ENCODE measurements at regions not wholly inside any gene's neighbourhood (a gene's known extent, or its start where the extent isn't known, plus 50 kb on each side); places are given as distances from the start of the nearest gene placed in this dataset.

- DNase-seq, result no peak
- H3K36me3 ChIP-seq (ENCODE audit: control insufficient read depth in 4 of 4, insufficient read depth in 4 of 4, low read length in 3 of 4), result no peaks in the 10 kb centered on the region
- ChIA-PET CTCF (no interaction called here), POLR2A (no interaction called here)
- no peaks in the 10 kb centered on the region for H3K4me1 ChIP-seq (ENCODE audit: control extremely low read depth in 1 of 4, control insufficient read depth in 4 of 4, insufficient read depth in 4 of 4, low read length in 3 of 4)
- 100% methylated on average over 2 of the region's 3 CpGs for WGBS (ENCODE audit: insufficient coverage)
- H3K27me3 ChIP-seq (replicated peaks in 2 of 5; ENCODE audit: control insufficient read depth in 4 of 5, insufficient read depth in 5 of 5, low read length in 4 of 5), result no peaks in the 10 kb centered on the region
- no peak overlapping the region for H3K4me3 ChIP-seq (ENCODE audit: control insufficient read depth in 1 of 7, extremely low read depth in 1 of 7, insufficient read depth in 4 of 7, low read depth in 2 of 7, low read length in 6 of 7)
- no peaks in the 10 kb centered on the region for H3K9me3 ChIP-seq (ENCODE audit: control extremely low read depth in 1 of 5, control insufficient read depth in 4 of 5, insufficient read depth in 2 of 5, low read depth in 1 of 5, low read length in 4 of 5)
- no peak overlapping the region for H3K27ac ChIP-seq (ENCODE audit: insufficient read depth in 1 of 2, low read depth in 1 of 2, low read length in 2 of 2, poor library complexity in 1 of 2, severe bottlenecking in 2 of 2)
These were observed 581.1 kb upstream of the GBE1 start for GRCh38 chr3:82342521-82342920.

DNA sequence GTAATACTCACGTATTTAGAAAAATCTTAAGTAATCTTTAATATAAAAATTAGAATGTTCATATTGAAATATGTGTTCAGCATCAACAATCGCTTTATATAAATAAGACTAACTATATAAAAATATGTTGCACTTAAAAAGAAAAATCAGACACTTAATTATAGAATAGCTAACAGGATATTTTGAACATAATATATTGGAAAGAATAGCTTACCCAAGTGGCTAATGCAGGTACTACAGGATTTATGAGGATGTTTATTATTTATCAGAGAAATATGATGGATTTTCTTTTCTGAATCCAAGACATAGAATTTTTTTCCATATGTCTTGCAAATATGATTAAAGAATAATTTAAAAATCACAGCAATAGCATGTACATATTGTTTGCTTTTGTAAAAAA is 567.9 kb upstream of the GBE1 start:
- Histone ChIP-seq H3K9me3 (ENCODE audit: control extremely low read depth in 1 of 5, control insufficient read depth in 4 of 5, insufficient read depth in 2 of 5, low read depth in 1 of 5, low read length in 4 of 5) (no peaks in the 10 kb centered on the region), H3K4me1 (ENCODE audit: control extremely low read depth in 1 of 4, control insufficient read depth in 4 of 4, insufficient read depth in 4 of 4, low read length in 3 of 4) (no peaks in the 10 kb centered on the region), H3K36me3 (ENCODE audit: control insufficient read depth in 4 of 4, insufficient read depth in 4 of 4, low read length in 3 of 4) (no peaks in the 10 kb centered on the region), H3K27me3 (replicated peaks in 2 of 5; ENCODE audit: control insufficient read depth in 4 of 5, insufficient read depth in 5 of 5, low read length in 4 of 5) (no peaks in the 10 kb centered on the region), H3K27ac (ENCODE audit: insufficient read depth in 1 of 2, low read depth in 1 of 2, low read length in 2 of 2, poor library complexity in 1 of 2, severe bottlenecking in 2 of 2) (no peak overlapping the region), H3K4me3 (ENCODE audit: control insufficient read depth in 1 of 7, extremely low read depth in 1 of 7, insufficient read depth in 4 of 7, low read depth in 2 of 7, low read length in 6 of 7) (no peak overlapping the region)
- peak in 1 of 3 donors; percentile 9 for DNase-seq
- no CpG with 5 or more reads among the region's 2 CpGs for WGBS (ENCODE audit: insufficient coverage)
- CTCF ChIA-PET, result interaction anchor here (1.3 kb wide), 2 partner anchors 10 to 12 kb away, joined by 3 read pairs; no protein-coding TSS in a partner anchor
- POLR2A ChIA-PET, result no interaction called here

- ChIA-PET CTCF (no interaction called here), POLR2A (no interaction called here)
- no peak overlapping the region for H3K4me3 ChIP-seq (ENCODE audit: control insufficient read depth in 1 of 7, extremely low read depth in 1 of 7, insufficient read depth in 4 of 7, low read depth in 2 of 7, low read length in 6 of 7)
- no peaks in the 10 kb centered on the region for H3K27me3 ChIP-seq (replicated peaks in 2 of 5; ENCODE audit: control insufficient read depth in 4 of 5, insufficient read depth in 5 of 5, low read length in 4 of 5)
- H3K9me3 ChIP-seq (ENCODE audit: control extremely low read depth in 1 of 5, control insufficient read depth in 4 of 5, insufficient read depth in 2 of 5, low read depth in 1 of 5, low read length in 4 of 5), result no peaks in the 10 kb centered on the region
- H3K27ac ChIP-seq (ENCODE audit: insufficient read depth in 1 of 2, low read depth in 1 of 2, low read length in 2 of 2, poor library complexity in 1 of 2, severe bottlenecking in 2 of 2), result no peak overlapping the region
- no peaks in the 10 kb centered on the region for H3K36me3 ChIP-seq (ENCODE audit: control insufficient read depth in 4 of 4, insufficient read depth in 4 of 4, low read length in 3 of 4)
- H3K4me1 ChIP-seq (ENCODE audit: control extremely low read depth in 1 of 4, control insufficient read depth in 4 of 4, insufficient read depth in 4 of 4, low read length in 3 of 4), result no peaks in the 10 kb centered on the region
- DNase-seq, result no peak
- no CpG with 5 or more reads among the region's 1 CpG for WGBS (ENCODE audit: insufficient coverage)
These were observed 550.5 kb upstream of the GBE1 start for GRCh38 chr3:82311901-82312300.

GRCh38 chr3:82308755-82309154 is 547.3 kb upstream of the GBE1 start:
- H3K27ac ChIP-seq (ENCODE audit: insufficient read depth in 1 of 2, low read depth in 1 of 2, low read length in 2 of 2, poor library complexity in 1 of 2, severe bottlenecking in 2 of 2), result no peak overlapping the region
- ChIA-PET POLR2A (interaction anchor here (0.6 kb wide), 1 partner anchor 277 kb away, joined by 3 read pairs; no protein-coding TSS in a partner anchor), CTCF (no interaction called here)
- H3K4me3 ChIP-seq (ENCODE audit: control insufficient read depth in 1 of 7, extremely low read depth in 1 of 7, insufficient read depth in 4 of 7, low read depth in 2 of 7, low read length in 6 of 7), result no peak overlapping the region
- 95% methylated on average over 7 of the region's 7 CpGs for WGBS (ENCODE audit: insufficient coverage)
- H3K27me3 ChIP-seq (replicated peaks in 2 of 5; ENCODE audit: control insufficient read depth in 4 of 5, insufficient read depth in 5 of 5, low read length in 4 of 5), result no peaks in the 10 kb centered on the region
- no peaks in the 10 kb centered on the region for H3K4me1 ChIP-seq (ENCODE audit: control extremely low read depth in 1 of 4, control insufficient read depth in 4 of 4, insufficient read depth in 4 of 4, low read length in 3 of 4)
- H3K36me3 ChIP-seq (ENCODE audit: control insufficient read depth in 4 of 4, insufficient read depth in 4 of 4, low read length in 3 of 4), result no peaks in the 10 kb centered on the region
- no peak for DNase-seq
- H3K9me3 ChIP-seq (ENCODE audit: control extremely low read depth in 1 of 5, control insufficient read depth in 4 of 5, insufficient read depth in 2 of 5, low read depth in 1 of 5, low read length in 4 of 5), result peaks cover 0 to 5% (median 0%) of the 10 kb centered on the region in 5 experiments

DNA sequence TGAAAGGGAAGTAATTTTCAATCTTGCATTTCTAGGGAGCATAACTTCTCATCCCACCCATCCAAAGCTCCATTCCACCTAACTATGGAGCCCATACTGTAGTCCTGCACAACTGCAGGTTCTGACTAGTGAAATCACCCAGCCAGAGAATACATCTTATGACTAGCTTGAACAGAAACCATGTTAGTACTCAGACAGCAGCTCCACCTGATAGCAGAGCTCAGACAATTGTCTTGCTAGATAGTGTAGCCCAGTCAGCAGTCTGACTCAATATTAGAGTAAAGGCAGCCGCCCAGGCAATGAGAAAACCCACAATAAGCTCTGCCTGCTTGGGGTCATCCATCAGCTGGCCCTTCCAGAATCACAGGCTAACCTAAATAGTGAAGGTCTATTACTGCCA is 544.7 kb upstream of the GBE1 start:
- WGBS (ENCODE audit: insufficient coverage), result 100% methylated on average over 1 of the region's 1 CpG
- Histone ChIP-seq H3K27ac (ENCODE audit: insufficient read depth in 1 of 2, low read depth in 1 of 2, low read length in 2 of 2, poor library complexity in 1 of 2, severe bottlenecking in 2 of 2) (no peak overlapping the region), H3K4me3 (ENCODE audit: control insufficient read depth in 1 of 7, extremely low read depth in 1 of 7, insufficient read depth in 4 of 7, low read depth in 2 of 7, low read length in 6 of 7) (no peak overlapping the region), H3K4me1 (ENCODE audit: control extremely low read depth in 1 of 4, control insufficient read depth in 4 of 4, insufficient read depth in 4 of 4, low read length in 3 of 4) (no peaks in the 10 kb centered on the region), H3K36me3 (ENCODE audit: control insufficient read depth in 4 of 4, insufficient read depth in 4 of 4, low read length in 3 of 4) (no peaks in the 10 kb centered on the region), H3K27me3 (replicated peaks in 2 of 5; ENCODE audit: control insufficient read depth in 4 of 5, insufficient read depth in 5 of 5, low read length in 4 of 5) (no peaks in the 10 kb centered on the region), H3K9me3 (ENCODE audit: control extremely low read depth in 1 of 5, control insufficient read depth in 4 of 5, insufficient read depth in 2 of 5, low read depth in 1 of 5, low read length in 4 of 5) (peaks cover 0 to 5% (median 0%) of the 10 kb centered on the region in 5 experiments)
- no peak for DNase-seq
- CTCF ChIA-PET, result no interaction called here
- POLR2A ChIA-PET, result no interaction called here

- 89% methylated on average over 2 of the region's 3 CpGs for WGBS (ENCODE audit: insufficient coverage)
- ChIA-PET CTCF (no interaction called here), POLR2A (no interaction called here)
These were observed 533.2 kb upstream of the GBE1 start for GRCh38 chr3:82294609-82295008.

GRCh38 chr3:82293867-82294266 is 532.4 kb upstream of the GBE1 start:
- H3K36me3 ChIP-seq (ENCODE audit: control insufficient read depth in 4 of 4, insufficient read depth in 4 of 4, low read length in 3 of 4), result no peaks in the 10 kb centered on the region
- DNase-seq, result no peak
- H3K27ac ChIP-seq (ENCODE audit: insufficient read depth in 1 of 2, low read depth in 1 of 2, low read length in 2 of 2, poor library complexity in 1 of 2, severe bottlenecking in 2 of 2), result no peak overlapping the region
- POLR2A ChIA-PET, result no interaction called here
- H3K4me1 ChIP-seq (ENCODE audit: control extremely low read depth in 1 of 4, control insufficient read depth in 4 of 4, insufficient read depth in 4 of 4, low read length in 3 of 4), result no peaks in the 10 kb centered on the region
- H3K27me3 ChIP-seq (replicated peaks in 2 of 5; ENCODE audit: control insufficient read depth in 4 of 5, insufficient read depth in 5 of 5, low read length in 4 of 5), result no peaks in the 10 kb centered on the region
- CTCF ChIA-PET, result no interaction called here
- H3K9me3 ChIP-seq (ENCODE audit: control extremely low read depth in 1 of 5, control insufficient read depth in 4 of 5, insufficient read depth in 2 of 5, low read depth in 1 of 5, low read length in 4 of 5), result no peaks in the 10 kb centered on the region
- H3K4me3 ChIP-seq (ENCODE audit: control insufficient read depth in 1 of 7, extremely low read depth in 1 of 7, insufficient read depth in 4 of 7, low read depth in 2 of 7, low read length in 6 of 7), result no peak overlapping the region

More at GRCh38 chr3:82294609-82295008, 533.2 kb upstream of the GBE1 start:
- Histone ChIP-seq H3K27ac (ENCODE audit: insufficient read depth in 1 of 2, low read depth in 1 of 2, low read length in 2 of 2, poor library complexity in 1 of 2, severe bottlenecking in 2 of 2) (no peak overlapping the region), H3K9me3 (ENCODE audit: control extremely low read depth in 1 of 5, control insufficient read depth in 4 of 5, insufficient read depth in 2 of 5, low read depth in 1 of 5, low read length in 4 of 5) (no peaks in the 10 kb centered on the region), H3K4me3 (ENCODE audit: control insufficient read depth in 1 of 7, extremely low read depth in 1 of 7, insufficient read depth in 4 of 7, low read depth in 2 of 7, low read length in 6 of 7) (no peak overlapping the region), H3K4me1 (ENCODE audit: control extremely low read depth in 1 of 4, control insufficient read depth in 4 of 4, insufficient read depth in 4 of 4, low read length in 3 of 4) (no peaks in the 10 kb centered on the region), H3K36me3 (ENCODE audit: control insufficient read depth in 4 of 4, insufficient read depth in 4 of 4, low read length in 3 of 4) (no peaks in the 10 kb centered on the region), H3K27me3 (replicated peaks in 2 of 5; ENCODE audit: control insufficient read depth in 4 of 5, insufficient read depth in 5 of 5, low read length in 4 of 5) (no peaks in the 10 kb centered on the region)
- no peak for DNase-seq

Data from common myeloid progenitor, CD34-positive (primary cell).